MM.1S (cell line): ENCODE measurements at regions not wholly inside any gene's neighbourhood (a gene's known extent, or its start where the extent isn't known, plus 50 kb on each side); places are given as distances from the start of the nearest gene placed in this dataset.

Experiments used
- DNase-seq: peaks from one replicate; pipeline ENCODE4 v3.0.0-alpha.2; 2015
- H2AFZ ChIP-seq: fragments of 300-600 bp; sonication (generic); 2 replicates; pipeline ENCODE4 v1.6.0; 2016; ENCODE audit warnings: antibody characterized with exemption, low read length
- H3F3A ChIP-seq: fragments of 300-600 bp; sonication (generic); 2 replicates; pipeline ENCODE4 v1.6.1; 2016; ENCODE audit warnings: mild to moderate bottlenecking, antibody characterized with exemption, low read length, moderate library complexity, mixed read lengths; ENCODE audit not compliant: insufficient read depth
- H3K27ac ChIP-seq: fragments of 300-600 bp; sonication (generic); 2 replicates; pipeline ENCODE4 v1.5.1; 2016; ENCODE audit warnings: mild to moderate bottlenecking, low read length
- H3K27me3 ChIP-seq: fragments of 300-600 bp; sonication (generic); replicated peaks from 2 replicates; pipeline ENCODE4 v1.6.0; 2016; ENCODE audit warnings: low read length; ENCODE audit not compliant: insufficient read depth
- H3K36me3 ChIP-seq: fragments of 300-600 bp; sonication (generic); replicated peaks from 2 replicates; pipeline ENCODE4 v1.6.1; 2016; ENCODE audit warnings: mild to moderate bottlenecking, low read length, mixed read lengths; ENCODE audit not compliant: insufficient read depth
- H3K4me1 ChIP-seq: fragments of 300-600 bp; sonication (generic); 2 replicates; pipeline ENCODE4 v1.6.1; 2016; ENCODE audit warnings: low read length, mixed read lengths
- H3K4me2 ChIP-seq: fragments of 300-600 bp; sonication (generic); 2 replicates; pipeline ENCODE4 v1.6.0; 2016; ENCODE audit warnings: low read depth, low read length
- H3K4me3 ChIP-seq: fragments of 300-600 bp; sonication (generic); 2 replicates; pipeline ENCODE4 v1.5.1; 2016; ENCODE audit warnings: low read length, mixed read lengths
- H3K79me2 ChIP-seq: fragments of 300-600 bp; sonication (generic); 2 replicates; pipeline ENCODE4 v1.6.1; 2016; ENCODE audit warnings: mixed run types, low read length, mixed read lengths
- H3K9ac ChIP-seq: fragments of 300-600 bp; sonication (generic); 2 replicates; pipeline ENCODE4 v1.6.1; 2016; ENCODE audit warnings: low read length, mixed read lengths
- H3K9me2 ChIP-seq: fragments of 300-600 bp; sonication (generic); replicated peaks from 2 replicates; pipeline ENCODE4 v1.6.1; 2016; ENCODE audit warnings: mild to moderate bottlenecking, low read length, mixed read lengths; ENCODE audit not compliant: insufficient read depth
- H3K9me3 ChIP-seq: fragments of 300-600 bp; sonication (generic); replicated peaks from 2 replicates; pipeline ENCODE4 v1.6.1; 2016; ENCODE audit warnings: mild to moderate bottlenecking, low read length, mixed read lengths; ENCODE audit not compliant: insufficient read depth
- H4K20me1 ChIP-seq: fragments of 300-600 bp; sonication (generic); 2 replicates; pipeline ENCODE4 v1.6.1; 2016; ENCODE audit warnings: mild to moderate bottlenecking, low read length, moderate library complexity, mixed read lengths; ENCODE audit not compliant: insufficient read depth
- CTCF ChIP-seq: fragments of 300-600 bp; sonication (generic); IDR thresholded peaks from 2 replicates; pipeline ENCODE4 v1.5.1; 2016; ENCODE audit warnings: antibody characterized with exemption, low read length, mixed read lengths
- EZH2 ChIP-seq: fragments of 300-600 bp; sonication (generic); optimal IDR thresholded peaks from 2 replicates; pipeline ENCODE3; 2017; ENCODE audit warnings: low read depth, mild to moderate bottlenecking, antibody characterized with exemption, low read length, mixed read lengths
- EZH2phosphoT487 ChIP-seq: fragments of 300-600 bp; sonication (generic); IDR thresholded peaks from 2 replicates; pipeline ENCODE4 v1.6.1; 2018; ENCODE audit warnings: antibody characterized with exemption, low read length

DNA sequence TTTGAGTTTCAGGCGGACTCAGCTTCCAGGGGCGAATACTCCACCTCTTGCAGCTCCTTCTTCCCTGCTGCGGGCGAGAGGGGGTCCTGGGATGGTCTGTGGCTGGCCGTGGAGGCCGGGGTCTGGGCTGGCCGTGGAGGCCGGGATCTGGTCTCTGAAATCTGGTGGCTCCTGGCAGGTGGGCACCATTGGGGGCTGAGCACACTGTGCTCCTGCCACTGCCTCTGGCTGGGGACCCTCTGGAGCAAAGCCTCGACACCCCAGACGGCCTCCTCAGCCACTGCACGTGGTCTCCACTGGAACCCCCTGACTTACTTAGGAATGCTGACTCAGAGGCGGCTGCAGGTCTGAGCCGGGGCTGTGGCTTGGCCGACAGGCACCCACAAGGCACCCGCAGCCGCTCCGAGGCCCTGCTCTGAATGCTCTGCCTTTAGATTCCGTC, 100.1 kb upstream of the ALKAL2 start:
- H3K27me3 ChIP-seq: no peaks in the 10 kb centered on the region; the same call in 1 of the 2 replicates
- no peaks in the 10 kb centered on the region for H3K79me2 ChIP-seq
- no peak overlapping the region for H2AFZ ChIP-seq
- no peaks in the 10 kb centered on the region for H3F3A ChIP-seq
- H3K27ac ChIP-seq: no peak overlapping the region
- no peak overlapping the region for H3K4me3 ChIP-seq
- H3K9me3 ChIP-seq: no peaks in the 10 kb centered on the region
- H3K4me1 ChIP-seq: no peaks in the 10 kb centered on the region
- no peak for DNase-seq
- no peaks in the 10 kb centered on the region for H3K36me3 ChIP-seq
- no peak overlapping the region for H3K9ac ChIP-seq
- H3K9me2 ChIP-seq: no peaks in the 10 kb centered on the region
- H4K20me1 ChIP-seq: no peaks in the 10 kb centered on the region
- H3K4me2 ChIP-seq: no peak overlapping the region
- TF ChIP-seq EZH2phosphoT487: no peak
- no peak for TF ChIP-seq EZH2
- no peak for TF ChIP-seq CTCF

DNA sequence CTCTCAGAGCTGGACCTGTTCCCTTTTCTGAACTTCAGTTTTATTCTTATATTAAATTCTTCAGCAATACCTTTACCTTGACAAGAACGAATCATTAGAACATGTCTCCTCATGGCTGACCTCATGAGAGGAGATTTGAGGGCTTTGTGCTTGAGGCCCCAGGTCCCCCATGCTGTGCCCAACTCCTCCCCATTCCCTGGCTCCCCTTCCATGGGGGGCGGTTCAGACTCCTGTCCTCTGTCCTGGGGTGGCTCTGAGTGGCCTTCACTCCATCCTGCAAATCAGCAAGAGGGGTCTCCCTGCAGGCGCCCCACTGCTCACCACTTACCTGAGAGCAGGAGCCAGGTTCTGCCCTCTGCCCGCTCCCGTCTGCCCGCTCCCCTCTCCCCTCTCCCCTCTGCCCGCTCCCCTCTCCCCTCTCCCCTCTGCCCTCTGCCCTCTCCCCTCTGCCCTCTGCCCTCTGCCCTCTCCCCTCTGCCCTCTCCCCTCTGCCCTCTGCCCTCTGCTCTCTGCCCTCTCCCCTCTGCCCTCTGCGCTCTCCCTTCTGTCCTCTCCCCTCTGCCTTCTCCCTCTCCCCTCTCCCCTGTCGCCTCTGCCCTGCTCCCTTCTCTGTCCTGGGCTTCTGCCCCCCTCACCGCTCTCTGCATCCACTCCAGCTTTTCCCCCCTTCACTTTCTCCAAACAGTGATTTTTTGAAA, 98.7 kb upstream of the ALKAL2 start:
- Histone ChIP-seq H3K27ac (no peak overlapping the region), H3K9ac (no peak overlapping the region), H3K27me3 (no peaks in the 10 kb centered on the region; the same call in 1 of the 2 replicates), H3K9me2 (no peaks in the 10 kb centered on the region), H3K36me3 (no peaks in the 10 kb centered on the region), H2AFZ (no peak overlapping the region), H3F3A (no peaks in the 10 kb centered on the region), H4K20me1 (no peaks in the 10 kb centered on the region), H3K4me1 (no peaks in the 10 kb centered on the region), H3K9me3 (no peaks in the 10 kb centered on the region), H3K4me3 (no peak overlapping the region), H3K79me2 (no peaks in the 10 kb centered on the region), H3K4me2 (no peak overlapping the region)
- no peak for DNase-seq
- no peak for TF ChIP-seq EZH2phosphoT487
- no peak for TF ChIP-seq CTCF
- TF ChIP-seq EZH2: no peak

- H3K4me2 ChIP-seq: no peak overlapping the region
- no peaks in the 10 kb centered on the region for H4K20me1 ChIP-seq
- TF ChIP-seq EZH2: no peak
- no peak for TF ChIP-seq EZH2phosphoT487
- no peak for TF ChIP-seq CTCF
- H3K27me3 ChIP-seq: no peaks in the 10 kb centered on the region; the same call in 1 of the 2 replicates
- H3K4me1 ChIP-seq: no peaks in the 10 kb centered on the region
- H3K9me3 ChIP-seq: no peaks in the 10 kb centered on the region
- H3F3A ChIP-seq: no peaks in the 10 kb centered on the region
- H3K9me2 ChIP-seq: no peaks in the 10 kb centered on the region
- no peak for DNase-seq
- H3K36me3 ChIP-seq: no peaks in the 10 kb centered on the region
- no peak overlapping the region for H3K9ac ChIP-seq
- H3K79me2 ChIP-seq: no peaks in the 10 kb centered on the region
- H2AFZ ChIP-seq: no peak overlapping the region
- H3K4me3 ChIP-seq: no peak overlapping the region
- H3K27ac ChIP-seq: no peak overlapping the region
Measured at GRCh38 chr2:385785-386184, 97.9 kb upstream of the ALKAL2 start.
